Erythroblast (primary cell): ENCODE measurements at regions not wholly inside any gene's neighbourhood (a gene's known extent, or its start where the extent isn't known, plus 50 kb on each side); places are given as distances from the start of the nearest gene placed in this dataset.

Source experiments
- GATA1 ChIP-seq: IDR thresholded peaks from 2 replicates; pipeline ENCODE4 v1.6.1; 2011; ENCODE audit warnings: low read depth, mild to moderate bottlenecking, control low read depth, low read length, moderate library complexity
- POLR2A ChIP-seq: IDR thresholded peaks from 2 replicates; pipeline ENCODE4 v1.6.1; 2011; ENCODE audit warnings: mild to moderate bottlenecking, low read length

DNA sequence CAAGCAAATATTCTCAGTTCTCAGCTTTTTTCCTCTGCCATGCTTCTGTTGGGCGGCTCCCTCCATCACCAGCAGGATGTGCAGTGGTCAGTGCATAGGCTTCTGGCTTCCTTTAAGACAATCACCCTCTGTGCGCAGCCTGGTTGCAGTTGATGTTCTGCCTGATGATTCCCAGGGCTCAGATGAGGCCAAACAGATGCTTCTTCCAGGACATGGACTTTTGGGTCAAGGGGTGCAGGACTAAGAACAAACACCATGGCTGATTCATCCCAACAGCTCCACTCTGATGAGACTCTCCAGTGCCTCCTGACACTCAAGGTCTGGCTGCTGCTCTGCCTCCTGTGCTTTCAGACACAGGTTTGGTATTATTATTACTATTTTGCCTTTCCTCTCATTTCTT is 554.8 kb upstream of the CDH4 start:
- no peak for TF ChIP-seq POLR2A
- no peak for TF ChIP-seq GATA1
